ENCODE measurements at regions not wholly inside any gene's neighbourhood (a gene's known extent, or its start where the extent isn't known, plus 50 kb on each side); places are given as distances from the start of the nearest gene placed in this dataset.

DNA sequence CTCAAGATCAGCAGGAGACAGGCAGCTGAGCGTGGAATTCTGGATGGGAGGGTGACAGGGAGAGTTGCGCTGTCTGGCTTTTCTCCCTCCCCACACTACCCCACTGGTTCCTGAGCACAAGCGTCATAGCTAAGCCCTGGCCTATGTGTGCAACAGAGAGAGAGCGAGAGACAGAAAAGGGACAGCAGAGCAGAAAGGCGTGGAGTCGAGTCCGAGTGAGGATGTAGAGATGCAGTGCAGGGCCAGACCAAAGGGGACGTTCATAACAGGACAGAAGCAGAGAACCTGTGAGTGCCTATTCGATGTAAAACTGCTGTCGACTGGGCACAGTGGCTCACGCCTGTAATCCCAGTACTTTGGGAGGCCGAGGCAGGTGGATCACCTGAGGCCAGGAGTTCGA, 94.0 kb upstream of the TMEM45B start:
- POLR2A ChIA-PET: no interaction called here
- TF ChIP-seq, protein P1, sequence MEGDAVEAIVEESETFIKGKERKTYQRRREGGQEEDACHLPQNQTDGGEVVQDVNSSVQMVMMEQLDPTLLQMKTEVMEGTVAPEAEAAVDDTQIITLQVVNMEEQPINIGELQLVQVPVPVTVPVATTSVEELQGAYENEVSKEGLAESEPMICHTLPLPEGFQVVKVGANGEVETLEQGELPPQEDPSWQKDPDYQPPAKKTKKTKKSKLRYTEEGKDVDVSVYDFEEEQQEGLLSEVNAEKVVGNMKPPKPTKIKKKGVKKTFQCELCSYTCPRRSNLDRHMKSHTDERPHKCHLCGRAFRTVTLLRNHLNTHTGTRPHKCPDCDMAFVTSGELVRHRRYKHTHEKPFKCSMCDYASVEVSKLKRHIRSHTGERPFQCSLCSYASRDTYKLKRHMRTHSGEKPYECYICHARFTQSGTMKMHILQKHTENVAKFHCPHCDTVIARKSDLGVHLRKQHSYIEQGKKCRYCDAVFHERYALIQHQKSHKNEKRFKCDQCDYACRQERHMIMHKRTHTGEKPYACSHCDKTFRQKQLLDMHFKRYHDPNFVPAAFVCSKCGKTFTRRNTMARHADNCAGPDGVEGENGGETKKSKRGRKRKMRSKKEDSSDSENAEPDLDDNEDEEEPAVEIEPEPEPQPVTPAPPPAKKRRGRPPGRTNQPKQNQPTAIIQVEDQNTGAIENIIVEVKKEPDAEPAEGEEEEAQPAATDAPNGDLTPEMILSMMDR (IDR thresholded peaks at IDR 0.05; ENCODE audit: insufficient read depth, low read depth, low read length): no peak
- H3K4me3 ChIP-seq (ENCODE audit: low read depth, low read length): no peak overlapping the region
- CTCF ChIA-PET: interaction anchor here (0.5 kb wide), 1 partner anchor 356 kb away, joined by 3 read pairs; no protein-coding TSS in a partner anchor
- H3K36me3 ChIP-seq (ENCODE audit: control insufficient read depth, insufficient read depth, low read length): no peaks in the 10 kb centered on the region
- DNase-seq (ENCODE audit: low read depth): no peak
- H3K27me3 ChIP-seq (ENCODE audit: control insufficient read depth, insufficient read depth, low read length): peaks cover 4% of the 10 kb centered on the region

DNA sequence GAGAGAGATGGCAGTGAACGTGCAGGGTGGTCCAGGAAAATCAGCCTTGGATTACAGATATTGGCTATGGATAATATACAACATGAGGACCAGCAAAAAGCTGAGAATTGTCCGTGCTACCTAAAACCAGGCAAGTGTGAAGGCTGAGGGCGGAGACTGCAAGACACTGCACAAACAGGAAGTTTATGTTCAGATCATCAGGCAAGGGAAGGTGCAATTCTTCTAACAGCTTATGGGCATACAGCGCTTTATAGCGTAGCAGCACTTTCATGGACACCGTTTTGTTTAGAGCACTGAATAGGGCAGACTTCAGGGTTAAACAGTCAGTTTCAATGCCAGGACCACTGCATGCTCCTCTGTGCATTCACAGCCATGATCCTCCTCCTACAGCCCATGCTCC, 93.1 kb upstream of the TMEM45B start:
- ChIA-PET CTCF (interaction anchor here (0.5 kb wide), 1 partner anchor 357 kb away, joined by 3 read pairs; no protein-coding TSS in a partner anchor), POLR2A (no interaction called here)
- H3K36me3 ChIP-seq (ENCODE audit: control insufficient read depth, insufficient read depth, low read length): no peaks in the 10 kb centered on the region
- no peak overlapping the region for H3K4me3 ChIP-seq (ENCODE audit: low read depth, low read length)
- no peak for DNase-seq (ENCODE audit: low read depth)
- peaks cover 4% of the 10 kb centered on the region for H3K27me3 ChIP-seq (ENCODE audit: control insufficient read depth, insufficient read depth, low read length)
- TF ChIP-seq, protein P1 (IDR thresholded peaks at IDR 0.05; ENCODE audit: insufficient read depth, low read depth, low read length): no peak

DNA sequence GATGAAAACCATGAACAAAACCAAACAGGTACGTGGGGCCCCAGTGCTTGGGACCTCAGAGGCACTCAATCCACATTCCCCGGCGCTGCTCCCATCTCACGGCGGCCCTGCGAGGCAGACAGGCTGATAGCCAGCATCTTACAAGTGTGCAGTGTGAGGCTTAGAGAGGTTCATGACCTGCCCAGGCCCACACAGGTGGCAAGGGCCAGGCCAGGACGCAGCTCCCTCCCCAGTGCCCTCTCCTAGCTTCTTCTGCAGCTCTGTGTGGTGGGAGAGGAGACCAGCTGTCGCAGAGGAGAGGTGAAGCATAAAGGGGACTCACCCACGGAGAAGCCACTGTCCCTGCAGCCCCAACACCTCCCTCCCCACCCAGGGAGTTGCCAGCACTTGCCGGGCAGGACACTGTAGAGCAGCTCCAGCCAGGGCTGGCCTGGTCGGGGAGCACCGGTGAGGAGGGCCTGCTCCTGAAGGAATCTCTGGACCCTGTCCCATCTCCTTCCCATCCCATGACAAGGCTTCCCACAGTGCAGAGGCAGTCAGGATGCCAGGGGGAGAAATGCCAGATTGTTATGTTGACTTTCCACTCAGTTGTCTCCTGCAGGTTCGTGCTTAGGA, 92.4 kb upstream of the TMEM45B start:
- no peak overlapping the region for H3K4me3 ChIP-seq (ENCODE audit: low read depth, low read length)
- H3K27me3 ChIP-seq (ENCODE audit: control insufficient read depth, insufficient read depth, low read length): peaks cover 4% of the 10 kb centered on the region
- TF ChIP-seq, protein P1 (IDR thresholded peaks at IDR 0.05; ENCODE audit: insufficient read depth, low read depth, low read length): no peak
- POLR2A ChIA-PET: no interaction called here
- CTCF ChIA-PET: no interaction called here
- no peaks in the 10 kb centered on the region for H3K36me3 ChIP-seq (ENCODE audit: control insufficient read depth, insufficient read depth, low read length)
- no peak for DNase-seq (ENCODE audit: low read depth)

DNA sequence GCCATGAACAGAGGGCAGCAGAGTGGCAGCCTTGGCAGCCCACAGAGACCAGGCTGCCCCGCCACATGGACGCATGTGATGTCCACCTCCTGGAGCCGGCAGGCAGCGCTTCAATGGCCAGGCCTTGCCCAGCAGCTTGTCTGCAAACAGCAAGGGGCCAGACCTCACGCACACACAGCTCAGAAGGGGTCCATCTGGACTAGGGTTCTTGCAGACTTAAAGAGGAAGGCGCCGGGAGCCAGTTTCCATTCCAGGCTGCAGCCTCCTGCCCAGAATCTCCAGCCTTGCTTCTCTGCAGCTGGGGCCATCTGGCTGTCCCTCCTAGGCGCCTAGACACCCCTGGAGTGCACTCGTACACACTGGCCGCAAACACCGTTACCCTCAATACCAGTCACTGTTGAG, 91.9 kb upstream of the TMEM45B start:
- ChIA-PET POLR2A (no interaction called here), CTCF (no interaction called here)
- H3K36me3 ChIP-seq (ENCODE audit: control insufficient read depth, insufficient read depth, low read length): no peaks in the 10 kb centered on the region
- TF ChIP-seq, protein P1 (IDR thresholded peaks at IDR 0.05; ENCODE audit: insufficient read depth, low read depth, low read length): no peak
- H3K27me3 ChIP-seq (ENCODE audit: control insufficient read depth, insufficient read depth, low read length): peaks cover 4% of the 10 kb centered on the region
- H3K4me3 ChIP-seq (ENCODE audit: low read depth, low read length): no peak overlapping the region
- DNase-seq (ENCODE audit: low read depth): no peak

DNA sequence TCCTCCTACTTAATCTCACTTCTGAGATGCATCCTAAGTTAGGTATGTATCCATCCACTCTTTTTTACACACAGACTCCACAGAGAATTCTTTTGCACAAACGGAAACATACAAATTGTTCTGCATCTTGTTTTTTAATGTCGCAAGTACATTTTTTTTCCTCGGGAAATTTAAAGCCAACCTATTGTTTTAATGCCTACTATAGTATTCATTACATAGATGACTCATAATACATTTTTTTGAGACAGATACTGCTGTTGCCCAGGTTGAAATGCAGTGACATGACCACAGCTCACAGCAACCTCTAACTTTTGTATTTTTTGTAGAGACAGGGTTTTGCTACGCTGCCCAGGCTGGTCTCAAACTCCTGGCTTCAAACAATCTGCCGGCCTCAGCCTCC, 90.8 kb upstream of the TMEM45B start:
- DNase-seq (ENCODE audit: low read depth): no peak
- ChIA-PET POLR2A (no interaction called here), CTCF (no interaction called here)
- Histone ChIP-seq H3K4me3 (ENCODE audit: low read depth, low read length) (no peak overlapping the region), H3K36me3 (ENCODE audit: control insufficient read depth, insufficient read depth, low read length) (no peaks in the 10 kb centered on the region), H3K27me3 (ENCODE audit: control insufficient read depth, insufficient read depth, low read length) (peaks cover 4% of the 10 kb centered on the region)
- TF ChIP-seq, protein P1 (IDR thresholded peaks at IDR 0.05; ENCODE audit: insufficient read depth, low read depth, low read length): no peak

All from BJ (cell line).